Liver (tissue), 3 donors: ENCODE measurements at regions not wholly inside any gene's neighbourhood (a gene's known extent, or its start where the extent isn't known, plus 50 kb on each side); places are given as distances from the start of the nearest gene placed in this dataset.

Experiments used
- CTCF ChIP-seq: fragments of 150-350 bp; IDR thresholded peaks from 2 replicates; pipeline ENCODE4 v1.5.1; 2017; ENCODE audit warnings: improper control_type of control experiment, low read depth, low read length; ENCODE audit not compliant: missing input control
- EGR1 ChIP-seq, 2 donors: IDR thresholded peaks; 2 replicates each; pipeline ENCODE4 v1.6.1; 2016 to 2018; ENCODE audit warnings: antibody characterized with exemption in 2 of 2, low read depth in 2 of 2
- FOXA1 ChIP-seq: IDR thresholded peaks from 2 replicates; pipeline ENCODE4 v1.6.1; 2016; ENCODE audit warnings: antibody characterized with exemption
- GABPA ChIP-seq, 2 donors: IDR thresholded peaks in 1 of 2; conservative IDR thresholded peaks in 1 of 2; 2 replicates each; pipeline ENCODE4 v1.6.1; 2016; ENCODE audit warnings: antibody characterized with exemption in 2 of 2, mild to moderate bottlenecking in 1 of 2, moderate library complexity in 1 of 2
- HNF4A ChIP-seq, 2 donors: conservative IDR thresholded peaks; 2 replicates each; pipeline ENCODE4 v1.6.1; 2016; ENCODE audit warnings: antibody characterized with exemption in 2 of 2, mild to moderate bottlenecking in 2 of 2
- JUND ChIP-seq, 2 donors: IDR thresholded peaks; 2 replicates each; pipeline ENCODE4 v1.6.1; 2016; ENCODE audit warnings: antibody characterized with exemption in 2 of 2
- RAD21 ChIP-seq, 2 donors: IDR thresholded peaks; 2 replicates each; pipeline ENCODE4 v1.6.1; 2016; ENCODE audit warnings: antibody characterized with exemption in 2 of 2, mild to moderate bottlenecking in 2 of 2
- RXRA ChIP-seq, 2 donors: IDR thresholded peaks; 2 replicates each; pipeline ENCODE4 v1.6.1; 2017 to 2018; ENCODE audit warnings: antibody characterized with exemption in 2 of 2, mild to moderate bottlenecking in 1 of 2
- SP1 ChIP-seq: IDR thresholded peaks from 2 replicates; pipeline ENCODE4 v1.6.1; 2018; ENCODE audit warnings: antibody characterized with exemption, mild to moderate bottlenecking
- YY1 ChIP-seq: IDR thresholded peaks from 2 replicates; pipeline ENCODE4 v1.6.1; 2016; ENCODE audit warnings: antibody characterized with exemption, mild to moderate bottlenecking
- ZBTB33 ChIP-seq: IDR thresholded peaks from 2 replicates; pipeline ENCODE4 v1.6.1; 2016; ENCODE audit warnings: antibody characterized with exemption
- TF ChIP-seq, protein P1 (sequence below): IDR thresholded peaks from 2 replicates; pipeline ENCODE4 v1.6.1; 2016; ENCODE audit warnings: antibody characterized with exemption, mild to moderate bottlenecking
- TF ChIP-seq, protein P2 (sequence below): IDR thresholded peaks from 2 replicates; pipeline ENCODE4 v1.6.1; 2016; ENCODE audit warnings: antibody characterized with exemption
- donor health status: healthy.
- donor health status: healthy.

GRCh38 chr16:86365513-86366273 is 144.6 kb upstream of the FOXF1 start:
- TF ChIP-seq CTCF (no peak), JUND (IDR thresholded peaks at IDR 0.05) (no peak), FOXA1 (no peak), SP1 (no peak), HNF4A (conservative IDR thresholded peaks at IDR 0.05) (no peak), YY1 (no peak), RXRA (IDR thresholded peaks at IDR 0.05) (no peak), EGR1 (IDR thresholded peaks at IDR 0.05; ENCODE audit: low read depth in 2 of 2) (no peak), GABPA (IDR thresholded peaks at IDR 0.05 in 1 of 2, conservative IDR thresholded peaks at IDR 0.05 in 1 of 2) (no peak), ZBTB33 (no peak), RAD21 (IDR thresholded peaks at IDR 0.05) (no peak)
- TF ChIP-seq, protein P1, sequence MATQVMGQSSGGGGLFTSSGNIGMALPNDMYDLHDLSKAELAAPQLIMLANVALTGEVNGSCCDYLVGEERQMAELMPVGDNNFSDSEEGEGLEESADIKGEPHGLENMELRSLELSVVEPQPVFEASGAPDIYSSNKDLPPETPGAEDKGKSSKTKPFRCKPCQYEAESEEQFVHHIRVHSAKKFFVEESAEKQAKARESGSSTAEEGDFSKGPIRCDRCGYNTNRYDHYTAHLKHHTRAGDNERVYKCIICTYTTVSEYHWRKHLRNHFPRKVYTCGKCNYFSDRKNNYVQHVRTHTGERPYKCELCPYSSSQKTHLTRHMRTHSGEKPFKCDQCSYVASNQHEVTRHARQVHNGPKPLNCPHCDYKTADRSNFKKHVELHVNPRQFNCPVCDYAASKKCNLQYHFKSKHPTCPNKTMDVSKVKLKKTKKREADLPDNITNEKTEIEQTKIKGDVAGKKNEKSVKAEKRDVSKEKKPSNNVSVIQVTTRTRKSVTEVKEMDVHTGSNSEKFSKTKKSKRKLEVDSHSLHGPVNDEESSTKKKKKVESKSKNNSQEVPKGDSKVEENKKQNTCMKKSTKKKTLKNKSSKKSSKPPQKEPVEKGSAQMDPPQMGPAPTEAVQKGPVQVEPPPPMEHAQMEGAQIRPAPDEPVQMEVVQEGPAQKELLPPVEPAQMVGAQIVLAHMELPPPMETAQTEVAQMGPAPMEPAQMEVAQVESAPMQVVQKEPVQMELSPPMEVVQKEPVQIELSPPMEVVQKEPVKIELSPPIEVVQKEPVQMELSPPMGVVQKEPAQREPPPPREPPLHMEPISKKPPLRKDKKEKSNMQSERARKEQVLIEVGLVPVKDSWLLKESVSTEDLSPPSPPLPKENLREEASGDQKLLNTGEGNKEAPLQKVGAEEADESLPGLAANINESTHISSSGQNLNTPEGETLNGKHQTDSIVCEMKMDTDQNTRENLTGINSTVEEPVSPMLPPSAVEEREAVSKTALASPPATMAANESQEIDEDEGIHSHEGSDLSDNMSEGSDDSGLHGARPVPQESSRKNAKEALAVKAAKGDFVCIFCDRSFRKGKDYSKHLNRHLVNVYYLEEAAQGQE = no peak
- TF ChIP-seq, protein P2, sequence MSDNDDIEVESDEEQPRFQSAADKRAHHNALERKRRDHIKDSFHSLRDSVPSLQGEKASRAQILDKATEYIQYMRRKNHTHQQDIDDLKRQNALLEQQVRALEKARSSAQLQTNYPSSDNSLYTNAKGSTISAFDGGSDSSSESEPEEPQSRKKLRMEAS = no peak
